GM19467 (cell line): ENCODE measurements at regions not wholly inside any gene's neighbourhood (a gene's known extent, or its start where the extent isn't known, plus 50 kb on each side); places are given as distances from the start of the nearest gene placed in this dataset.
"Not testable (repeated sequence)": the region's sequence is repeated elsewhere in the genome, so short reads cannot be mapped to it uniquely, and the experiment has no call there.

ENCODE experiments used
- ATAC-seq: cut with Tn5 transposase; IDR thresholded peaks from one replicate; pipeline ENCODE4 v1.9.1; 2021; ENCODE audit warnings: mild to moderate bottlenecking, moderate library complexity; ENCODE audit not compliant: unreplicated experiment

DNA sequence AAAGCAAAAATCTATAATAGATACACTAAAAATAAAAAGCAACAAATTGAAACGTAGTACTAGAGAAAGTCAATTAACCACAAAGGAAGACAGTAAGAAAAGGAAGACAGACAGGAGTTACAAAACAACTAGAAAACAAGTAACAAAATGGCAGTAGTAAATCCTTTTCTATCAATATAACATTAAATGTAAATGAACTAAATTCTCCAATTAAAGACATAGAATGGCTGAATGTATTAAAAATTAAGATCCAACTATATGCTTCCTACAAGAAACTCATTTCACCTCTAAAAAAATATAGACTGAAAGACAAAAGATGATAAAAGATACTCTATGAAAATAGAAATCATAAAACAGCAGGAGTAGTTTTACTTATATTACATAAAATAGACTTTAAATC lies 79.1 kb downstream of the CTH start:
- no peak for ATAC-seq

GRCh38 chr1:70495370-70495769 lies 84.3 kb downstream of the CTH start:
- ATAC-seq, result no peak

DNA sequence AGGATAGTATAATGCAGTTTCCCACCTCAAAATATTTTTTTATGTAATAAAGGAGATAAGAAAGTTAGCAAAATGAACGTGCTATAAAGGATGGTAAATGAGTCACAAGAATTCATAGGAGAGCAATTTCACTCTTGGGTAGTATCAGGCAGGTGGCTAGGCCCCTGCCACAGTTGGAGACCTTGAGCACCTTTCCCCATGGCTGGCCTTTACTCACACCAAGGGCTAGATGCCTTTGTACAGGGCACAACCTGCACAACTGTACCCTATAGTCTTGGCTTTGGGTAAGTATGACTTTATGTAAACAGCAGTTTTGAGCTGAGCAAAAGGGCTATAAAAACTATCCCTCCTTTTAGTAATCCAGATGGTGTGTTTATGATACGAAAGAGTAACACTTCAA lies 85.1 kb downstream of the CTH start:
- ATAC-seq, result no peak

DNA sequence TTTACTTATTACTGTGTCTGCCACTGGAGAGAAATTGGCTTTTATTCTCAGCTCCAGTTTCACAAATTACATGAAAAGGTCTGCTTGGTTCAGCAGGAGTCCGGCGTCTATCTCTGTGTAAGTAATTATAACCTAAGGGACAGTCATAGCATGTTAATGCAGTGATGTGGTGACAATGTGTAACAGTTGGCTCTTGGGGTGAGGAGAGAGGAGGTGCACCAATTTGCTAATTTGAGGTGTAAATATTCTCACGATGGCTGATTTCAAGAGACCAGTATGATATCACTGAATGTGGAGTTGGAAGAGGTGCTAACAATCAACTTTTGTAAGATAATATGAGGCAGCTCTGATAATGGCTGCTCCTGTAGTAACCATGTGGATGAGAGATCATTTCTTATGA lies 86.1 kb downstream of the CTH start:
- ATAC-seq, result no peak

GRCh38 chr1:70498666-70499065 lies 87.6 kb downstream of the CTH start:
- ATAC-seq, result no peak

- ATAC-seq, result no peak
Observed at GRCh38 chr1:70499695-70500094, 88.6 kb downstream of the CTH start.

DNA sequence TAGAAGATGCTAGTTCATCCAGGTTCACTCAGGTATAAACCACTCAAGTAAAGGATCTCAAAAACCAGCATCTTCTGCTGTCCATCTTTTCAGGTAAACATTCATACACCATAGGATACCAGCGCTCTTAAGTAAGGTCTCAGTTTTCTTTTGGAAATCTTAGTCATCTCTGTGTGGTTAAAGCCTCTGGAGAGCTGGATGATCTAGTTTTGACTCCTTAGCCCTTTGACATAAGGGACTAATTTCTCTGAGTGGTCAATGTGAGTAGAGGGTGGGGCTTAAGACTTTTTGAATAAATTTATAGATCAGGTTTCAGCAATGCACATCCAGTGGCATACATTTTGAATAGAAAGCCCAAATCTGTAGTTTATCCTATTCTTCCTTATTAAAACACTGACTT lies 92.3 kb downstream of the CTH start:
- ATAC-seq, result no peak

GRCh38 chr1:70504176-70504820 lies 93.2 kb downstream of the CTH start:
- ATAC-seq, result peak; percentile 81

DNA sequence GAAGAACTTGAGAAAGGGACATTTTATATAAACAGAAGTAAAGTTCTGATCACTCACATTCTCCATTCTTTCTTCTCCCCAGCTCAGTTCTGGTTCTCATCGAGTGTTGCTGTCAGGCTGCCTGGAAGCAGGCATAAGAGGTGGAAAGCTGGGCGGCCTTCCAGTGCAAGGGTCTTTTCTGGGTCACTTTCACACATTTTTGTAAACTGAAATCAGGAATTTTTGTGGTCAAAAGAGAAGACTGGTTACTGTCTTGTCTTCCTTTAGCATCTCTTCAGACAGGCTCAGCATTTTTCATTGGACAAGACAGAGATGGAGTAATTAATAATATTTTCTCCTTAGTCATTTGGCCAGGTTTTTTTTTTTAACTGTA lies 93.7 kb downstream of the CTH start:
- peak; percentile 11 for ATAC-seq

DNA sequence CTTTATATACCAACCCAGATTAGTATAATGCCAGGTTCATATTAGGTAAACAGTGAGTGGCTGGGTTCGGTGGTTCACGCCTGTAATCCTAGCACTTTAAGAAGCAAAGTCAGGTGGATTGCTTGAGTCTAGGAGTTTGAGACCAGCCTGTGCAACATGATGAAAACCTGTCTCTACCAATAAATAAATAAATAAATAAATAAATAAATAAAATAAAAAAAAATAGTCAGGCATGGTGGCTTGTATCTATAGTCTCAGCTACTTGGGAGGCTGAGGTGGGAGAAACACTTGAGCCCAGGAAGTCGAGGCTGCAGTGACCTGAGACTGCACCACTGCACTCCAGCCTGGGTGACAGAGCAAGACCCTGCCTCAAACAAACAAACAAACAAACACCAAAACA lies 96.9 kb downstream of the CTH start:
- not testable (repeated sequence) for ATAC-seq

- ATAC-seq, result peak; percentile 87
Observed at GRCh38 chr1:70509996-70510876, 99.2 kb downstream of the CTH start.

GRCh38 chr1:70517444-70517843 lies 106.4 kb downstream of the CTH start:
- ATAC-seq, result no peak

- no peak for ATAC-seq
Observed at GRCh38 chr1:70518106-70518505, 107.0 kb downstream of the CTH start.

- no peak for ATAC-seq
Observed at GRCh38 chr1:70528590-70529333, 117.7 kb downstream of the CTH start.

- no peak for ATAC-seq
Observed at GRCh38 chr1:70536708-70537366, 125.8 kb downstream of the CTH start.

- no peak for ATAC-seq
Observed at GRCh38 chr1:70537788-70538187, 126.7 kb downstream of the CTH start.

DNA sequence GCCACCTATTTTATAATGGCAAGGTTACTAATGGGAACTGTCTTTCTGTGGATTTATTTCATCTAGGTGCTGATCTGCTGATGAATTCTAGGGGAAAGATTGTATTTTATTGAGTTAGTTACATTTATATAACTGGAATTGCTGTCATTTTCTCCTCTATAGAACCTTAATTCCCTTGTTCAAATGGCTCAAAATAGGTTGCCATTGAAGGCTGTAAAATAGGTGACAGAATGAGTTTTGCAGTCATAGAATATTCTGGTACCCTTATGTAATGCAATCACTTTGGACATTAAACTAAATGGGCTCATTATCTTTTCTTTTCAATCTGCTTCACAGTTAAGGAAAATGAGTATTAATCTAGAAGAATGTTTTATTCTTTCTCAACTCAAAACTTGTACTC lies 131.0 kb downstream of the CTH start:
- no peak for ATAC-seq

DNA sequence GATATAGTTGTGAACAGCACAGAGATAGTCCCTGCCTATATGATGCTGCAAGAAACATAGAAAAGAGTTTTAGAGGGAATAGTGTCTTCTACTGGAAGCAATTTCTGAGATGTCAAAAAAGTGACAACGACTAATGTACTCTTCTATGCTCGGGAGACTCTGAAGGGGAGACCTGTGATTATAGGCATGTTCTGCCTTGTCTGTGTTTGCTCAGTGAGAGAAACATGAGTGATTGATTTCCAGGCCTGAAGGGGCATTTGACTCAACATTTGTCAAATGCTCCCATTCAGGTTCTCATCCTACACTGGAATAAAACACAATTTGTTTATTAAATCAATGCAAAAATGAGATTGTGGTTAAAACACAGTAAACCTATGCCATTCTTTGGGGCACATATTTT lies 131.8 kb downstream of the CTH start:
- ATAC-seq, result no peak

- ATAC-seq, result no peak
Observed at GRCh38 chr1:70546726-70547125, 135.7 kb downstream of the CTH start.

- no peak for ATAC-seq
Observed at GRCh38 chr1:70552662-70553566, 141.8 kb downstream of the CTH start.
